KOPT-K1 (cell line): ENCODE measurements at regions not wholly inside any gene's neighbourhood (a gene's known extent, or its start where the extent isn't known, plus 50 kb on each side); places are given as distances from the start of the nearest gene placed in this dataset.

Experiments used
- H3K27ac ChIP-seq: fragments of 200-600 bp; sonication (generic); 2 replicates; pipeline ENCODE4 v1.5.1; 2016; ENCODE audit warnings: antibody characterized with exemption, mild to moderate bottlenecking, low read depth, low read length; ENCODE audit not compliant: poor library complexity, severe bottlenecking
- H3K36me3 ChIP-seq: fragments of 200-600 bp; sonication (generic); 2 replicates; pipeline ENCODE4 v1.5.1; 2017; ENCODE audit warnings: antibody characterized with exemption, mild to moderate bottlenecking, low read length, moderate library complexity; ENCODE audit not compliant: insufficient read depth
- H3K9me3 ChIP-seq: fragments of 200-600 bp; sonication (generic); 2 replicates; pipeline ENCODE4 v1.5.1; 2017; ENCODE audit warnings: antibody characterized with exemption, low read length, mild to moderate bottlenecking; ENCODE audit not compliant: insufficient read depth, poor library complexity, severe bottlenecking

GRCh38 chr22:44611880-44612496 lies 90.0 kb upstream of the PRR5 start:
- Histone ChIP-seq H3K36me3 (no peaks in the 10 kb centered on the region), H3K27ac (no peak overlapping the region), H3K9me3 (peaks cover 41% of the 10 kb centered on the region)

GRCh38 chr22:44610071-44610470 lies 91.9 kb upstream of the PRR5 start:
- H3K9me3 ChIP-seq = peaks cover 41% of the 10 kb centered on the region

GRCh38 chr22:44609400-44609988 lies 92.5 kb upstream of the PRR5 start:
- Histone ChIP-seq H3K36me3 (no peaks in the 10 kb centered on the region), H3K27ac (no peak overlapping the region), H3K9me3 (peaks cover 38% of the 10 kb centered on the region)

More at GRCh38 chr22:44610071-44610470, 91.9 kb upstream of the PRR5 start:
- Histone ChIP-seq H3K36me3 (no peaks in the 10 kb centered on the region), H3K27ac (no peak overlapping the region)

GRCh38 chr22:44608597-44609399 lies 93.2 kb upstream of the PRR5 start:
- peaks cover 31% of the 10 kb centered on the region for H3K9me3 ChIP-seq
- no peaks in the 10 kb centered on the region for H3K36me3 ChIP-seq
- no peak overlapping the region for H3K27ac ChIP-seq

- H3K9me3 ChIP-seq = peaks cover 5% of the 10 kb centered on the region
- H3K27ac ChIP-seq = no peak overlapping the region
- no peaks in the 10 kb centered on the region for H3K36me3 ChIP-seq
Observed at GRCh38 chr22:44606126-44606525, 95.9 kb upstream of the PRR5 start.

GRCh38 chr22:44605486-44605885 lies 96.5 kb upstream of the PRR5 start:
- Histone ChIP-seq H3K9me3 (no peaks in the 10 kb centered on the region), H3K27ac (no peak overlapping the region), H3K36me3 (no peaks in the 10 kb centered on the region)

- H3K9me3 ChIP-seq = no peaks in the 10 kb centered on the region
- H3K36me3 ChIP-seq = no peaks in the 10 kb centered on the region
- no peak overlapping the region for H3K27ac ChIP-seq
Observed at GRCh38 chr22:44604991-44605390, 97.0 kb upstream of the PRR5 start.

- H3K27ac ChIP-seq = no peak overlapping the region
- no peaks in the 10 kb centered on the region for H3K36me3 ChIP-seq
- no peaks in the 10 kb centered on the region for H3K9me3 ChIP-seq
Observed at GRCh38 chr22:44604455-44604854, 97.5 kb upstream of the PRR5 start.

- Histone ChIP-seq H3K27ac (no peak overlapping the region), H3K9me3 (no peaks in the 10 kb centered on the region), H3K36me3 (no peaks in the 10 kb centered on the region)
Observed at GRCh38 chr22:44603767-44604166, 98.2 kb upstream of the PRR5 start.

- no peaks in the 10 kb centered on the region for H3K9me3 ChIP-seq
- no peak overlapping the region for H3K27ac ChIP-seq
- no peaks in the 10 kb centered on the region for H3K36me3 ChIP-seq
Observed at GRCh38 chr22:44601725-44602124, 100.3 kb upstream of the PRR5 start.

- Histone ChIP-seq H3K27ac (no peak overlapping the region), H3K9me3 (no peaks in the 10 kb centered on the region), H3K36me3 (no peaks in the 10 kb centered on the region)
Observed at GRCh38 chr22:44601189-44601588, 100.8 kb upstream of the PRR5 start.

GRCh38 chr22:44600207-44600785 lies 101.7 kb upstream of the PRR5 start:
- H3K9me3 ChIP-seq = no peaks in the 10 kb centered on the region
- H3K36me3 ChIP-seq = no peaks in the 10 kb centered on the region
- H3K27ac ChIP-seq = no peak overlapping the region

GRCh38 chr22:44599500-44600140 lies 101.6 kb upstream of the RTL6 start:
- Histone ChIP-seq H3K36me3 (no peaks in the 10 kb centered on the region), H3K27ac (no peak overlapping the region), H3K9me3 (no peaks in the 10 kb centered on the region)

GRCh38 chr22:44599084-44599483 lies 101.1 kb upstream of the RTL6 start:
- no peaks in the 10 kb centered on the region for H3K36me3 ChIP-seq
- H3K27ac ChIP-seq = no peak overlapping the region
- H3K9me3 ChIP-seq = no peaks in the 10 kb centered on the region

GRCh38 chr22:44597616-44598015 lies 99.6 kb upstream of the RTL6 start:
- H3K27ac ChIP-seq = no peak overlapping the region
- H3K36me3 ChIP-seq = no peaks in the 10 kb centered on the region
- H3K9me3 ChIP-seq = no peaks in the 10 kb centered on the region
